ENCODE measurements at regions not wholly inside any gene's neighbourhood (a gene's known extent, or its start where the extent isn't known, plus 50 kb on each side); places are given as distances from the start of the nearest gene placed in this dataset.
"Not testable (repeated sequence)": the region's sequence is repeated elsewhere in the genome, so short reads cannot be mapped to it uniquely, and the experiment has no call there.

DNA sequence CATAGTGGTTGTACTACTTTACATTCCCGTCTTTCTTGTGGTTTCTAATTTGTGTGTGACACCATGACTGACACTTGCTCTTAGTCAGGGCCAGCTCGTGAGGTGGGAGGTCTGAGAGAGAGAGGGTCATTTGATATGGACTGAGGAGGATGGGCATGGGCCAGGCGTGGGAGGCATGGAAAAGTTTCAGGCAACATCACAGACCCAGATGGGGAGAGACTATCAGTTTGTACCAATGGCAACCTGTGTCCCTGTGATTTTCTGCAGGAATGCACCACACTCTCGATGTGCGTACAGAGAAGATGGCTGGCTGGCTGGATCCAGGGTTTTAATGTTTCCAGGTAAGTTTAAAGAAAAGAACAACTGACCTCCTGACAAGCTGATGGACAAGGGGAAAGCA lies 273.6 kb downstream of the CYRIA start:
- in situ Hi-C loops (cut with HindIII; ENCODE audit: low pct_unique_long_range_greater_than_20kb, low sequenced_read_pairs), result no loop called here
- DNase-seq (ENCODE audit: low read depth), result no peak

DNA sequence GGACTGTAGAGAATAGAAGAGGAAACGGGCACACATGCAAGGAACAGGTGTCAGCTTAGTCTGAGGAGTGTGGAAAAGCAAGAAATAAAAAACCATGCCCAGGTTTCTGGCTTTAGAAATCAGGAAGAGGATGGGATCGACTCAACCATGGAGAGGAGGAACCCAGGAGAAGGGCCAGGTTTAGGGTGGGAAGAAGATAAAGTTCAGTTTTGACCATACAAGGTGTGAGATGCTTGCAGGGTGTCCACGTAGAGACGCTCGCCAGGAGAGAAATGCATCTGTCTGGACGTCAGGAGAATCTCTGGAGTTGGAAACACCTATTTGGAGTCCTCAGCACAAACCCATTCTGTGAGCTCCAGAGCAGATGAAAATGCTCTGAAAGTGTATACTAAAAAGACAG lies 275.1 kb downstream of the CYRIA start:
- in situ Hi-C loops (cut with HindIII; ENCODE audit: low pct_unique_long_range_greater_than_20kb, low sequenced_read_pairs), result no loop called here
- no peak for DNase-seq (ENCODE audit: low read depth)

DNA sequence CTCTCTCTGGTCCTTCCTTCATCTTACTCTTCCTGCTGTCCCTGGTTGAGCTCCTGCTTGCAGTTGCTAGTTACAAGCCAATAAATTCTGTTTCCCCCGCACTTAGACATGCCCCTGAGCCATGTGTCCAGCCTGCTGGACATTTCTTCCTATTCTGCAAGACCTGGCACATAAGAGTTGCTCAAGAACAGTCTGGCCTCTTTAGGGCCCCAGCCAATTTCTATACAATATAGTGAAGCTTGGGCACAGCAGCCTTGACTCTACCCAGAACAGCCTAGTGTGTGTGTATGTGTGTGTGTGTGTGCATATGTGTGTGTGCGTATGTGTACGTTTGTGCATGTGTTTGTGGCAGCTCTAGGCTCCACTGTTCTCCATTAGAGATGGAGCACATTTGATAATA lies 276.0 kb downstream of the CYRIA start:
- DNase-seq (ENCODE audit: low read depth), result no peak
- in situ Hi-C loops (cut with HindIII; ENCODE audit: low pct_unique_long_range_greater_than_20kb, low sequenced_read_pairs), result no loop called here

DNA sequence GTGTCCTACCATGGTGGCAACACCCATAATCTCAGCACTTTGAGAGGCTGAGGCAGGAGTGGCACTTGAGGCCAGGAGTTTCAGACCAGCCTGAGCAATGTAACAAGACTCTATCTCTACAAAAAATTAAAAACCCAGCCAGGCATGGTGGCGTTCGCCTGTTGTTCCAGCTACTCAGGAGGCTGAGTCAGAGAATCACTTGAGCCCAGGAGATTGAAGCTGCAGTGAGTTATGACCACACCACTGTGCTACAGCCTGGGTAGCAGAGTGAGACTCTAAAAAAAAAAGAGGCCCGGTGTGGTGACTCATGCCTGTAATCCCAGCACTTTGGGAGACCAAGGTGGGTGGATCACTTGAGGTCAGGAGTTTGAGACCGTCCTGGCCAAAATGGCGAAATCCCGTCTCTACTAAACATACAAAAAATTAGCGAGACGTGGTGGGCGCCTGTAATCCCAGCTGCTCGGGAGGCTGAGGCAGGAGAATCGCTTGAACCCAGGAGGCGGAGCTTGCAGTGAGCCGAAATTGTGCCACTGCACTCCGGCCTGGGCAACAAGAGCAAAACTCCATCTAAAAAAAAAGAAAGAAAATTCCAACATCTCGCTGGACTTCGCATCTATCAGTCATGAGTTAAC lies 277.3 kb downstream of the CYRIA start:
- DNase-seq (ENCODE audit: low read depth); in situ Hi-C loops (cut with HindIII; ENCODE audit: low pct_unique_long_range_greater_than_20kb, low sequenced_read_pairs): not testable (repeated sequence)

DNA sequence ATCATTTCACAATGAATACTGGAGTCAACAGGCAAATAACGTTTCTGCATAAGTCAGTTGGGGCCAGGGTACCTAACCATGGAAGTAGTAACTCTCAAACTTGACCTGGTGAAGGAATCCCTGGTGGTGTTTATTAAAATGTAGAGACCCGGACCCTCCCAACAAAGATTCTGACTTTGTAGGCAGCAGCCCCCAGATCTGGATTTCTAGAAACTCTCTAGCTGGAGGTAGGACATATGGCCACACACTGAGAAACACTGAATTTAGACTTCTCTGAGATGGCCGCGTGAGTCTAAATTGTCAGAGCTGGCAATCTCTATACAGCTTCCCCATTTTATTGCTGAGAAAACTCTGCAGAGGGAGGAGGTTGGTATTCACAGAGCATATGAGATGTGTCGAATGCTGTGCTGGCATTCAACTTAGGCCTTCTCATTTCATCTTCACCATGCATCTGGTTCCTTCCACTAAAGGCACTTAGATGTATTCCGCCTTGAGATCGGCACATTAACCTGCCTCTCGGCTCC lies 278.1 kb downstream of the CYRIA start:
- in situ Hi-C loops (cut with HindIII; ENCODE audit: low pct_unique_long_range_greater_than_20kb, low sequenced_read_pairs), result no loop called here
- no peak for DNase-seq (ENCODE audit: low read depth)

DNA sequence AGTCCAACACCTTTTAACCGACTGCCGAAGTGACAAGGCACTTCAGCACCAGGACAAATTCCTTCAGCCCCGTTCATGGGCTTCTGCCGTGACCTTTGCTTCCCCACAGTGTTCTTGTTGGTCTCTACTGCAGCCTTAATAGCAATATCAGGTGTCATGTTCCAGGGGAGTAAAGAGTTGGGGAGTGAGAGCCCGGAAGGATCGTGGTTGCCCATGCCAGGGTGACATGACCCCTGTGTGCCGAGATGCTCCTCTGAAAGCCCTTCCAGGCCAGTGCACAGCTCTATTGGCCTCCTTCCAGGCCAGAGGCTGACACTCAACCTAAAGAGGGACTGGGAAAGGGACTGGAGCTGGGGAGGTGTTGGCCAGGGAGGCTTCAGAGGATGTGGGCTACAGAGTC lies 279.2 kb downstream of the CYRIA start:
- in situ Hi-C loops (cut with HindIII; ENCODE audit: low pct_unique_long_range_greater_than_20kb, low sequenced_read_pairs), result no loop called here
- no peak for DNase-seq (ENCODE audit: low read depth)

DNA sequence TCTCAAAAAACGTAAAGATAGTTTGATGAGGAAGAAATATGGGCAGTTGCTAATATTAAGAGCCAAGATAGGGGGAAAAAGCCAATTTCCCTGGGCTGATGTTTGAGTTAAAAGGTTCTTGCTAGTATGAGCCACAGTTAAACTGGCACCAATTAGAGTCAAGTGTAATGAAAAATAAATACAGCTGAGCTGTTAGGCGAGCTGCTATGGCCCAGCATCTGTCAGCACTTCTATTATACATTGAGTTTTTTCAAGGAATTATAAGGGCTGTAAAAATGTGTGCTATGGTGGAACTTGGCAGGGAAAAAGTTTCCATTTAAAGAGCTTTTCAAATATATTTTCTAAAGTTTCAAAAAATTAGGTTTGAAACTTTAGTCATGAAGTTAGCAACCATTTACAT lies 279.6 kb downstream of the CYRIA start:
- no peak for DNase-seq (ENCODE audit: low read depth)
- in situ Hi-C loops (cut with HindIII; ENCODE audit: low pct_unique_long_range_greater_than_20kb, low sequenced_read_pairs), result no loop called here

DNA sequence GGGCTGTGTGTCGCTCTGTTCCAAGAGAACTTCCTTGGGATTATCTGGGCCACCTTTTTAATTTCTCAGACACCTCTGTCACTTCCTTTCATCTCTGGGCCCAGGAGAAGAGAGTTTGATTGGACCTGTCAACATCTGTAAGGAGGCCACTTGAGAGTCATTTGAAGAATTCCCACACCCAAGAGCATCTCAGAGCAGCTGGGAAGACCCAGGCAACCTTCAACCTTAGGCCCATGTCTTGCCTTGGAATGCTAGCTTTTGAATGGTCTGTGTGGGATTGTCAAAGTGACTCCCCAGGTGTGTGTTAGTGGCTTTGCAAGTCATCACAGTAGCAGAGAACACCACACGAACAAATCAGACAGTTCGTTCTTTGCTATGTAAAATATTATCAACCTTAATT lies 280.3 kb downstream of the CYRIA start:
- in situ Hi-C loops (cut with HindIII; ENCODE audit: low pct_unique_long_range_greater_than_20kb, low sequenced_read_pairs), result no loop called here
- DNase-seq (ENCODE audit: low read depth), result no peak

DNA sequence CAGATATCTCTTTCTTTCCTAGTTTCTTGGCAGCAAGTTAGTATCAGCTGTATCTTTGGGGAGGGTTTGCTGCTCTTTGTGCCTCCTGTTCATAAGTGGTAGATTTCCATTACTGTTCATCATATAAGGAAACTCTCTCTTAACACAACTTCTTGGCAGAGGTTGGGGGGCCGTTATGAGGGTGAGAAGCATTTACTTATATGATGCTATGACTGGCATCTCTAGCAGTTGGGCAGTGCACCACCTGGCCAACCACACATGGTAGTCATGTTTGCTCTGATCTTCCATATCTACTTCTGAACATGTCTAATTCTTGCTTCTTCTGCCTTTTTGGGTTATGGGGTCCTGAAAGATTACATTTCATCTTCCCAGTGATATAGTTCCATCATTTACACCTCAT lies 282.2 kb downstream of the CYRIA start:
- in situ Hi-C loops (cut with HindIII; ENCODE audit: low pct_unique_long_range_greater_than_20kb, low sequenced_read_pairs), result no loop called here
- DNase-seq (ENCODE audit: low read depth), result no peak

DNA sequence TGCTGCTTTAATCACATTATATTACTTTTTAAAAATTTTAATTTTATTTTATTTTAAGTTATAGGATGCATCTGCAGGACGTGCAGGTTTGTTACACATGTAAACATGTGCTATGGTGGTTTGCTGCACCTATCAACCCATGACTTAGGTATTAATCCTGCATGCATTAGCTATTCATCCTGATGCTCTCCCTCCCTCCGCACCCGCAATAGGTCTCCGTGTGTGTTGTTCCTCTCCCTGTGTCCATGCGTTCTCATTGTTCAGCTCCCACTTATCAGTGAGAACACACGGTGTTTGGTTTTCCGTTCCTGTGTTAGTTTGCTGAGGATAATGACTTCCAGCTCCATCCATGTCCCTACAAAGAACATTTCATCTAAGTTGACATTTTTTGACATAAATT lies 283.2 kb downstream of the CYRIA start:
- no peak for DNase-seq (ENCODE audit: low read depth)
- in situ Hi-C loops (cut with HindIII; ENCODE audit: low pct_unique_long_range_greater_than_20kb, low sequenced_read_pairs), result no loop called here

DNA sequence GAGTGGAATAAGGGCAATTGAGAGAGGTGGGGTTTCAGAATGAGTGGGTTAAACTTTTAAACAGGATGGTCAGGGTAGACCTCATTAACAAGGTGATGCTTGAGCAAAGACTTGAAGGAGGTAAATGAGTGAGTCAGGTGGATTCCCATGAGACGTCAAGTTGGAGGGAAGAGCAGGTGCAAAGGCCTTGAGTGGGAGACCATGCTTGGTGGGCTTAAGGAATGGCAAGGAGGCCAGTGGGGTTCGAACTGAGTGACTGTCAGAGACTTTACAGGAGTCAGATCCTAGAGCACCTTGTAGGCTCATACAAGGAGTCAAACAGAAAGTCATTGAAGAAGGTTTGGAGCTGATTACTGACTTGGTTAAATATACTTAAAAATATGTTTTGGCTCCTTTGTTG lies 284.1 kb downstream of the CYRIA start:
- in situ Hi-C loops (cut with HindIII; ENCODE audit: low pct_unique_long_range_greater_than_20kb, low sequenced_read_pairs), result no loop called here
- DNase-seq (ENCODE audit: low read depth), result no peak

DNA sequence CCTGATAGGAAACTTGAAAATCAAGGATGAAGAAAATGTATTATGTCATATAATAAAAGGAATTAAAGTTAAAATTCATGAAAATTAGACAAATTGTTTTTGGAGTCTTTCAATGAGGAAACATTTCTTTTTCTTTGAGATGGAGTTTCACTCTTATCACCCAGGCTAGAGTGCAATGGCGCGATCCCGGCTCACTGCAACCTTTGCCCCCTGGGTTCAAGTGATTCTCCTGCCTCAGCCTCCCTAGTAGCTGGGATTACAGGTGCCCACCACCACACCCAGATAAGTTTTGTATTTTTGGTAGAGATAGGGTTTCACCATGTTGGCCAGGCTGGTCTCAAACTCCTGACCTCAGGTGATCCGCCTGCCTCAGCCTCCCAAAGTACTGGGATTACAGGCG lies 285.7 kb downstream of the CYRIA start:
- in situ Hi-C loops (cut with HindIII; ENCODE audit: low pct_unique_long_range_greater_than_20kb, low sequenced_read_pairs); DNase-seq (ENCODE audit: low read depth): not testable (repeated sequence)

DNA sequence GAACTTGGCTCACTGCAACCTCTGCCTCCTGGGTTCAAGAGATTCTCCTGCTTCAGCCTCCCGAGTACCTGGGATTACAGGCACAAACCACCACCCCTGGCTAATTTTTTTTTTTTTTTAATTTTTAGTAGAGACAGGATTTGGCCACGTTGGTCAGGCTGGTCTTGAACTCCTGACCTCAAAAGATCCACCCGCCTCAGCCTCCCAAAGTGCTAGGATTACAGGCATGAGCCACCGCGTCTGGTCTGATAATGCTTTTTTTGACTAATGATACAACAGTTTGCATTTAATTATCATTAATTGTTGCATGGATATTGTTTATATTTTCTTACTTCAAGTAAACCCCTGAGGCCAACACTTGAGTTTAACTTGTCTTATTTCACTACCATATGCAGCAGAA lies 286.6 kb downstream of the CYRIA start:
- in situ Hi-C loops (cut with HindIII; ENCODE audit: low pct_unique_long_range_greater_than_20kb, low sequenced_read_pairs); DNase-seq (ENCODE audit: low read depth): not testable (repeated sequence)

DNA sequence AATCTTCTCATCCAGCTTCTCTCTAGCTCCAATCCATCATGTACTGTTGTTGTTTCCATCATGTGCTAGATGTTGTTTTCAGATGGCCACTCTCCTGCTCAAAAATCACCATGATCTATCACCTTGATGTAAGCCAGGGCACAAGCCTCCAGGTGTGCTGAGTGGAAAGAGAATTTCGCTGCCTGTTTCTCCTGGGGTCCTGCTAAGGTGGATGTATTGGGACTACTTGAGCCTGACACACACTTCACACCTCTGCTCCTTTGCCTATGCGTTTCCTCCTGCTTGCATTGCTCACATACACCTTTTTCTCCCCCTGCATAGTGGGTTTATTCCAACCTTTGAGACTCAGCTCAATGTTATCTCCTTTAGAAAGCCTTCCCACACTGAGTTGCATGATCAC lies 287.6 kb downstream of the CYRIA start:
- in situ Hi-C loops (cut with HindIII; ENCODE audit: low pct_unique_long_range_greater_than_20kb, low sequenced_read_pairs), result no loop called here
- no peak for DNase-seq (ENCODE audit: low read depth)

DNA sequence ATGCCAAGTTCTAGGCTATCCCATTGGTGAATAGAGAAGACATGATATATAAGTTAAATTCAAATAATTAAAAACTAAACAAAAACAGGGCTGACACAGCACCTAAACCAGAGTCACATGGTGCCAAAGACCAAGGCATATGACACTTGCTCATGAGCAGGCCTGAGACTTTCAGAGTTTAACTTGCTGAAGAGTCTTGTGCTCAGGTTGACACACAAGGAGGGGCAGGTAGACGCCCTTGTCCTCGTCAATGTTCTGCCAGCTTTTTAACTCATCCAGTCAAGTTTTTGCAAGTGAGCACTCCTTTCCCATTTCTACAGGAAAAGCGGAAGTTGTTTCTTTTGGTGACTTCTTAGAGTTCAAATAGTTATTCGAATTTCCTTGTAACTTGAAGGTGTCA lies 289.7 kb downstream of the CYRIA start:
- in situ Hi-C loops (cut with HindIII; ENCODE audit: low pct_unique_long_range_greater_than_20kb, low sequenced_read_pairs), result no loop called here
- no peak for DNase-seq (ENCODE audit: low read depth)

DNA sequence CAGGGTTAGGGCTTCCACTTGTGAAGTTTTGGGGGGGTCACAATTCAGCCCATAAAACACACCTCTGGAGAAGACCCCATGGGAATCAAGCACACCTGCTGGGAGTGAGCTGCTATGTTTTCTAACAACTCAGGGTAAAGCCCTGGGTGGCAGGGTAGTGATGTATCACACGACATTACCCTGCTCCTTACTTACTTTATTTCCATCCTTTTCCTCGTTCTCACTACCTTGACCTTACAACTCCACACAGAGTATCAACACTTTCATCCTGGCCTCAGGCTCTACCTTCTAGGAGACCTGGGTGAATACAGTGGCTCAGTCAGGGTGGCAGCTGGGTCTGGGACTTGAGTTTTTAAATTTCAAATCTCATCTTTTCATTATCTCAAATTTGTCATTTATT lies 290.3 kb downstream of the CYRIA start:
- DNase-seq (ENCODE audit: low read depth), result no peak
- in situ Hi-C loops (cut with HindIII; ENCODE audit: low pct_unique_long_range_greater_than_20kb, low sequenced_read_pairs), result no loop called here

DNA sequence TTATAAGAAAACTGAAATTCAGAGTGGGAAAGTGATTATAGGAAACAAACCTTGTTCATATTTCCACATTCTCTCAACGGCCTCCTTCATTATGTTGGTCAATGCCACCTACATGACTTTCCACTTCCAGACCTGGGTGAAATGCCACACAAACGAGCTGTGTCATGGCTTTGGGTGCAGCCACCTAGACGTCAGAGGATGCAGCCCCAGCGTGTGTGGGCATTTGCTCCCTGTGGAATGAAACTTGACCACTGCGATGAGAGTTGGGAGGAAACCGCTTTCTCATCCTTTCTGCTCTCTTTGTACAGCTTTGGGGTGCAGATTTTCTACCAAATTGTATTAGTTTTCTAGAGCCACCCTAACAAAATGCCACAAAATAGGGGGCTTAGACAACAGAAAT lies 291.0 kb downstream of the CYRIA start:
- DNase-seq (ENCODE audit: low read depth), result no peak
- in situ Hi-C loops (cut with HindIII; ENCODE audit: low pct_unique_long_range_greater_than_20kb, low sequenced_read_pairs), result no loop called here

DNA sequence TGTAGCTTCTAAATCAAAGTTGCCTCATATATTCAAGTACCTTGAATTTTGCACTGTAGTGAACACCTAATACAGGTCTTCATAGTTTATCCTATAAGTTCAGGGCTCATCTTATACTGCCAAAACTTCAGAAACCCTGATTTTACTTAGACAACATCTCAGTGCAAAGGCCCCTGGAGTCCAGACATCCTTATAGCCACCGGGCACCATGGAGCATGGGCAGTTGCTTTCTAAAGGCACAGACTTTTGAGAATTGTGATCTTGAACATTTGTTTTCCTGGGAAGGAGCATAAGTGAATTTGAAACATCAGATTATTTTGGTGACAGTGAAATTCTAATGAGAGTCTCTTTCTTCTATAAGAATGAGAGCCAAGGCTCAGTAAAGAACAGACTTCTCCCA lies 292.3 kb downstream of the CYRIA start:
- no peak for DNase-seq (ENCODE audit: low read depth)
- in situ Hi-C loops (cut with HindIII; ENCODE audit: low pct_unique_long_range_greater_than_20kb, low sequenced_read_pairs), result no loop called here

DNA sequence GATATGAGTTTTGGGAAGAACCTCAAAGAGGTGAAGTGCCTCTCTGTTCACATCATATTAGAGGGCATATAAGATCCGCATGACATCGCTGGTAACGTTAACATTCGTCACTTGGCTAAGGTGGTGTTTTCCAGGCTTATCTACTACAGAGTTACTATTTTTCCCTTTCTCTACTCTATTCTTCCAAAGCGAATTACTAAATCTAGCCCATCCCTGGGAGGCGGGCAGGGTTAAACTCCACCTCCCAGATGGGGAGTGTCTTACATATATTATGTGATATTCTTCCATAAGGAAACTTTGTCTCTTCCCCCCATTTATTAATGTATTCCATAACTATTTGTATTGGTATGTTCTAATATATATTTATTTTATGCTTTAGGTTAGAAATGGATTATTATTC lies 293.9 kb downstream of the CYRIA start:
- DNase-seq (ENCODE audit: low read depth), result no peak
- in situ Hi-C loops (cut with HindIII; ENCODE audit: low pct_unique_long_range_greater_than_20kb, low sequenced_read_pairs), result no loop called here

DNA sequence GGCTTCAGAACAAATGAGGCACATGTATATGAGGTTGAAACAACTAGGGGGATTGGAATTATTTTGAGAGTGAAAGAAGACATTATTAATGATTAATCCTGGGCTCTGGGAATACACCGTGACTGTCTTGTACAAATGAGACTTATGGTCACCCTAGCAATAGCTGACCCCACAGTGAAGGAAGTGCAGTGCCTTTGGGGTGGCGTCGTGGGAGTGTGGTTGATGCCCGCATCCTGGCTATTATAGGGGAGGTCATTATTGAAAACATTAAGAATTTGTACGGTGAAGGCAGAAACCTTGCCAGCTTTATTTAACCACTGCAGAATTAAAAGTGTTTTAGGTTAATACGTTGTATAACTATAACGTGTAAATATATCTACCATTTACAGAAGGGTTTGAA lies 296.7 kb downstream of the CYRIA start:
- in situ Hi-C loops (cut with HindIII; ENCODE audit: low pct_unique_long_range_greater_than_20kb, low sequenced_read_pairs), result no loop called here

DNA sequence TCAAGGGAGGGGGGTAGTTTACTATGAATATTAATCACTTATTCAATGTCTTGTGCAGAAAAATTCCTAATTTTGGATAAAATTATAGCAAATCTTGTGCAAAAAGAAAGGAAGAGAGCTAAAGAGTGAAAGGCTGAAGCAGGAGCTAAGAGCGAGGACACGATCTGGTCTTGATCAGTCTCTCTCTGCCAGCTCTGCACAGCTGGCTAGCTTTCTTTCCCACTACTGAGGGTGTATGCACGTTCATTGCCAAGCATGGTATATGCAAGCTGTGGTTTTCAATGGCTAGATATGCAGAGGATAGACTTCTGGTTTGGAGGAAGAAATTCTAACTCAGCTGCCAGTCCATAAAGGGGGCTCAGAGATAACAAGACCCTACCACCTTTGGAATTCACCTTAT lies 297.3 kb downstream of the CYRIA start:
- in situ Hi-C loops (cut with HindIII; ENCODE audit: low pct_unique_long_range_greater_than_20kb, low sequenced_read_pairs), result no loop called here

More for the DNA sequence above, 296.7 kb downstream of the CYRIA start:
- no peak for DNase-seq (ENCODE audit: low read depth)

More for the DNA sequence above, 297.3 kb downstream of the CYRIA start:
- DNase-seq (ENCODE audit: low read depth), result no peak
